PFSK-1 (cell line): ENCODE measurements at regions not wholly inside any gene's neighbourhood (a gene's known extent, or its start where the extent isn't known, plus 50 kb on each side); places are given as distances from the start of the nearest gene placed in this dataset.

Experiments used
- POLR2AphosphoS5 ChIP-seq: IDR thresholded peaks from 2 replicates; pipeline ENCODE4 v1.6.1; 2012; ENCODE audit warnings: low read depth, mild to moderate bottlenecking, control low read depth, low read length, moderate library complexity
- REST ChIP-seq, 2 experiments: IDR thresholded peaks; 2 replicates each; pipeline versions ENCODE4 v1.6.1 to v1.8.0; 2011 to 2012; ENCODE audit warnings: low read depth in 2 of 2, low read length in 2 of 2, control low read depth in 1 of 2, inconsistent platforms in 1 of 2, mild to moderate bottlenecking in 1 of 2, moderate library complexity in 1 of 2; ENCODE audit not compliant: insufficient read depth in 1 of 2
- SIN3A ChIP-seq: IDR thresholded peaks from 2 replicates; pipeline ENCODE4 v1.6.1; 2012; ENCODE audit warnings: mild to moderate bottlenecking, low read length, moderate library complexity, borderline replicate concordance; ENCODE audit not compliant: insufficient read depth
- TAF1 ChIP-seq: IDR thresholded peaks from 2 replicates; pipeline ENCODE4 v1.6.1; 2012; ENCODE audit warnings: low read length, control low read depth, borderline replicate concordance; ENCODE audit not compliant: insufficient read depth

GRCh38 chr2:163974766-163975165, 239.0 kb upstream of the FIGN start:
- TF ChIP-seq TAF1 (no peak), REST (IDR thresholded peaks at IDR 0.05; ENCODE audit: insufficient read depth in 1 of 2, low read depth in 2 of 2, low read length in 2 of 2) (no peak), POLR2AphosphoS5 (no peak), SIN3A (no peak)
